OCI-LY1 (cell line): ENCODE measurements at regions not wholly inside any gene's neighbourhood (a gene's known extent, or its start where the extent isn't known, plus 50 kb on each side); places are given as distances from the start of the nearest gene placed in this dataset.

ENCODE experiments used
- CTCF ChIP-seq: fragments of 200-600 bp; sonication (generic), shearing (Covaris generic); IDR thresholded peaks from 2 replicates; pipeline ENCODE4 v1.5.1; 2017; ENCODE audit warnings: mild to moderate bottlenecking, antibody characterized with exemption, low read length, moderate library complexity, mixed read lengths
- EZH2 ChIP-seq: fragments of 200-600 bp; sonication (generic), shearing (Covaris generic); IDR thresholded peaks from 2 replicates; pipeline ENCODE4 v1.8.0; 2017; ENCODE audit warnings: borderline replicate concordance, mixed run types, mild to moderate bottlenecking, antibody characterized with exemption, low read length, moderate library complexity, mixed read lengths

- TF ChIP-seq CTCF (no peak), EZH2 (no peak)
Observed at GRCh38 chr6:16832721-16833120, 71.5 kb upstream of the ATXN1 start.
